Dedifferentiated amniotic fluid mesenchymal stem cell (primary cell): ENCODE measurements at regions not wholly inside any gene's neighbourhood (a gene's known extent, or its start where the extent isn't known, plus 50 kb on each side); places are given as distances from the start of the nearest gene placed in this dataset.
"Not testable (repeated sequence)": the region's sequence is repeated elsewhere in the genome, so short reads cannot be mapped to it uniquely, and the experiment has no call there.

Experiments used
- DNase-seq: peaks from one replicate; pipeline ENCODE4 v3.0.0-alpha.2; 2016; ENCODE audit errors: extremely low spot score

- DNase-seq, result not testable (repeated sequence)
Measured at GRCh38 chr6:27773542-27774263, 138.5 kb downstream of the OR2B2 start.

- peak; percentile 70 for DNase-seq
Measured at GRCh38 chr6:27772261-27773001, 139.8 kb downstream of the OR2B2 start.

- no peak for DNase-seq
Measured at GRCh38 chr6:27771235-27771634, 141.0 kb downstream of the OR2B2 start.

- no peak for DNase-seq
Measured at GRCh38 chr6:27770724-27771123, 141.5 kb downstream of the OR2B2 start.

- no peak for DNase-seq
Measured at GRCh38 chr6:27768556-27768955, 143.6 kb downstream of the OR2B2 start.

GRCh38 chr6:27767851-27768250 lies 144.3 kb downstream of the OR2B2 start:
- no peak for DNase-seq

- no peak for DNase-seq
Measured at GRCh38 chr6:27766405-27766804, 145.8 kb downstream of the OR2B2 start.

GRCh38 chr6:27765028-27765590 lies 147.1 kb downstream of the OR2B2 start:
- DNase-seq, result no peak

GRCh38 chr6:27761391-27761790 lies 150.8 kb downstream of the OR2B2 start:
- no peak for DNase-seq

GRCh38 chr6:27760464-27760863 lies 151.7 kb downstream of the OR2B2 start:
- DNase-seq, result no peak

GRCh38 chr6:27759930-27760329 lies 152.3 kb downstream of the OR2B2 start:
- no peak for DNase-seq

- DNase-seq, result no peak
Measured at GRCh38 chr6:27758491-27758890, 153.7 kb downstream of the OR2B2 start.

GRCh38 chr6:27757307-27757706 lies 154.9 kb downstream of the OR2B2 start:
- no peak for DNase-seq

GRCh38 chr6:27755768-27756167 lies 156.4 kb downstream of the OR2B2 start:
- no peak for DNase-seq

GRCh38 chr6:27754408-27754782 lies 157.8 kb downstream of the OR2B2 start:
- DNase-seq, result no peak

GRCh38 chr6:27753668-27754407 lies 158.4 kb downstream of the OR2B2 start:
- peak; percentile 57 for DNase-seq

GRCh38 chr6:27752038-27752885 lies 159.9 kb downstream of the OR2B2 start:
- DNase-seq, result peak; percentile 95

- DNase-seq, result no peak
Measured at GRCh38 chr6:27748661-27749060, 163.5 kb downstream of the OR2B2 start.

GRCh38 chr6:27747637-27748036 lies 164.6 kb downstream of the OR2B2 start:
- DNase-seq, result no peak

GRCh38 chr6:27746860-27747259 lies 165.3 kb downstream of the OR2B2 start:
- DNase-seq, result not testable (repeated sequence)

GRCh38 chr6:27743787-27744186 lies 168.4 kb downstream of the OR2B2 start:
- DNase-seq, result no peak
